Lower leg skin (tissue), 3 donors: ENCODE measurements at regions not wholly inside any gene's neighbourhood (a gene's known extent, or its start where the extent isn't known, plus 50 kb on each side); places are given as distances from the start of the nearest gene placed in this dataset.

Source experiments
- POLR2A ChIP-seq, 2 donors: fragments of 450-650 bp; IDR thresholded peaks; one replicate each; pipeline ENCODE4 v1.6.1; 2016 to 2017; ENCODE audit warnings: antibody characterized with exemption in 2 of 2, mild to moderate bottlenecking in 1 of 2, moderate library complexity in 1 of 2
- TF ChIP-seq, protein P1 (sequence below), 3 donors: fragments of 450-650 bp; IDR thresholded peaks; one replicate each; pipeline ENCODE4 v1.5.1; 2016; ENCODE audit warnings: antibody characterized with exemption in 3 of 3, mild to moderate bottlenecking in 3 of 3, moderate library complexity in 2 of 3

DNA sequence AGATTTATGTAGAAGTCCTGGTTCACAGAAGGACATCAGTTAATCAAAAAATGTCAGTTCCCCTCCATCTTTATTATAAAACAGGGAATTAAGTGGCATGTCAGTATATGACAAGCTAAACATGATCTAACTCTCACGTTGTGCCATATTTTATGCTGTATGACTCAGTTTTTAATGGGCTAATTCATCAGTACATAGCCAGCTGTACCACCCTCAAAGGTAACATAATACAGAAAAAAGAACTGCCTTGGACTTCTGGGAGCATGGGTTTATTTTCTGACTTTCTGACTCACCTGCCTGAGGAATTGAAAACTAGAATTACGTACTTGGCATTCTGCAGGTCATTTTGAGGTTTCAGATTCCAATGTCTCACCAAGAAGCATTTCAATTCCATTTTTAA lies 135.7 kb downstream of the CMPK2 start:
- TF ChIP-seq, protein P1, sequence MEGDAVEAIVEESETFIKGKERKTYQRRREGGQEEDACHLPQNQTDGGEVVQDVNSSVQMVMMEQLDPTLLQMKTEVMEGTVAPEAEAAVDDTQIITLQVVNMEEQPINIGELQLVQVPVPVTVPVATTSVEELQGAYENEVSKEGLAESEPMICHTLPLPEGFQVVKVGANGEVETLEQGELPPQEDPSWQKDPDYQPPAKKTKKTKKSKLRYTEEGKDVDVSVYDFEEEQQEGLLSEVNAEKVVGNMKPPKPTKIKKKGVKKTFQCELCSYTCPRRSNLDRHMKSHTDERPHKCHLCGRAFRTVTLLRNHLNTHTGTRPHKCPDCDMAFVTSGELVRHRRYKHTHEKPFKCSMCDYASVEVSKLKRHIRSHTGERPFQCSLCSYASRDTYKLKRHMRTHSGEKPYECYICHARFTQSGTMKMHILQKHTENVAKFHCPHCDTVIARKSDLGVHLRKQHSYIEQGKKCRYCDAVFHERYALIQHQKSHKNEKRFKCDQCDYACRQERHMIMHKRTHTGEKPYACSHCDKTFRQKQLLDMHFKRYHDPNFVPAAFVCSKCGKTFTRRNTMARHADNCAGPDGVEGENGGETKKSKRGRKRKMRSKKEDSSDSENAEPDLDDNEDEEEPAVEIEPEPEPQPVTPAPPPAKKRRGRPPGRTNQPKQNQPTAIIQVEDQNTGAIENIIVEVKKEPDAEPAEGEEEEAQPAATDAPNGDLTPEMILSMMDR (IDR thresholded peaks at IDR 0.05), result no peak
- no peak for TF ChIP-seq POLR2A (IDR thresholded peaks at IDR 0.05)
